CD14-positive monocyte (primary cell): ENCODE measurements at regions not wholly inside any gene's neighbourhood (a gene's known extent, or its start where the extent isn't known, plus 50 kb on each side); places are given as distances from the start of the nearest gene placed in this dataset.

Experiments
- DNase-seq, 3 donors: peaks; one replicate each; pipeline ENCODE4 v3.0.0-alpha.2; 2011 to 2022
- H2AFZ ChIP-seq: 2 replicates; pipeline ENCODE4 v1.6.0; 2012; ENCODE audit warnings: mild to moderate bottlenecking, low read depth, low read length, inconsistent platforms; ENCODE audit not compliant: insufficient read depth, poor library complexity, severe bottlenecking
- H3K27ac ChIP-seq, 2 donors: 1 replicate in 1 of 2; 2 replicates in 1 of 2; pipeline ENCODE4 v1.5.1; 2012 to 2013; ENCODE audit warnings: low read length in 2 of 2, control low read depth in 1 of 2, inconsistent platforms in 1 of 2, low read depth in 1 of 2, mild to moderate bottlenecking in 1 of 2
- H3K27me3 ChIP-seq, 2 donors: one replicate each; pipeline versions ENCODE4 v1.6.0 to v1.6.1; 2011 to 2013; ENCODE audit warnings: low read length in 2 of 2; ENCODE audit not compliant: control insufficient read depth in 2 of 2, insufficient read depth in 2 of 2
- H3K36me3 ChIP-seq, 2 donors: replicated peaks in 1 of 2; 1 replicate in 1 of 2; 2 replicates in 1 of 2; pipeline versions ENCODE4 v1.5.1 to v1.6.1; 2012 to 2013; ENCODE audit warnings: low read length in 2 of 2, control low read depth in 1 of 2, inconsistent platforms in 1 of 2, mild to moderate bottlenecking in 1 of 2; ENCODE audit not compliant: insufficient read depth in 2 of 2, control insufficient read depth in 1 of 2
- H3K4me1 ChIP-seq, 2 donors: 1 replicate in 1 of 2; 2 replicates in 1 of 2; pipeline versions ENCODE4 v1.5.1 to v1.6.1; 2012 to 2013; ENCODE audit warnings: low read length in 2 of 2, control low read depth in 1 of 2, inconsistent platforms in 1 of 2, mild to moderate bottlenecking in 1 of 2, moderate library complexity in 1 of 2; ENCODE audit not compliant: insufficient read depth in 2 of 2, control insufficient read depth in 1 of 2
- H3K4me2 ChIP-seq: replicated peaks from 2 replicates; pipeline ENCODE3; 2012; ENCODE audit warnings: low read length, moderate library complexity, mild to moderate bottlenecking; ENCODE audit not compliant: poor library complexity, severe bottlenecking; ENCODE audit errors: extremely low read depth
- H3K4me3 ChIP-seq, 3 experiments: fragments of 200-600 bp in 1 of 3; sonication (generic) in 1 of 3; replicated peaks in 1 of 3; 1 replicate in 2 of 3; 2 replicates in 1 of 3; pipeline ENCODE4 v1.5.1; 2011 to 2013; ENCODE audit warnings: low read length in 3 of 3, mild to moderate bottlenecking in 3 of 3, control low read depth in 2 of 3, low read depth in 2 of 3, inconsistent platforms in 1 of 3, moderate library complexity in 1 of 3
- H3K79me2 ChIP-seq: 2 replicates; pipeline ENCODE4 v1.6.0; 2012; ENCODE audit warnings: mild to moderate bottlenecking, control low read depth, inconsistent platforms, low read length, moderate library complexity; ENCODE audit not compliant: insufficient read depth
- H3K9ac ChIP-seq: 2 replicates; pipeline ENCODE4 v1.6.0; 2017; ENCODE audit warnings: low read length, mild to moderate bottlenecking; ENCODE audit not compliant: insufficient read depth, poor library complexity, severe bottlenecking
- H3K9me3 ChIP-seq, 2 donors: replicated peaks in 1 of 2; 1 replicate in 1 of 2; 2 replicates in 1 of 2; pipeline versions ENCODE4 v1.5.1 to v1.6.1; 2012 to 2013; ENCODE audit warnings: low read length in 2 of 2, control low read depth in 1 of 2; ENCODE audit not compliant: control insufficient read depth in 1 of 2, insufficient read depth in 1 of 2
- H4K20me1 ChIP-seq: 2 replicates; pipeline ENCODE4 v1.6.0; 2012; ENCODE audit warnings: mild to moderate bottlenecking, low read length, control low read depth, moderate library complexity; ENCODE audit not compliant: insufficient read depth
- H3K27ac Mint-ChIP-seq, 7 donors: one replicate each; pipeline ENCODE4 v1.8.0; 2020; ENCODE audit warnings: mild to moderate bottlenecking in 7 of 7, mixed read lengths in 7 of 7, moderate library complexity in 6 of 7, inconsistent platforms in 2 of 7
- H3K27me3 Mint-ChIP-seq, 3 donors: one replicate each; pipeline ENCODE4 v1.8.0; 2021 to 2022; ENCODE audit warnings: low read depth in 3 of 3, mild to moderate bottlenecking in 3 of 3, mixed read lengths in 3 of 3, moderate library complexity in 3 of 3, inconsistent platforms in 1 of 3
- H3K36me3 Mint-ChIP-seq, 2 donors: one replicate each; pipeline ENCODE4 v1.8.0; 2020; ENCODE audit warnings: mixed read lengths in 2 of 2, inconsistent platforms in 1 of 2, mild to moderate bottlenecking in 1 of 2
- H3K4me1 Mint-ChIP-seq: one replicate; pipeline ENCODE4 v1.8.0; 2020; ENCODE audit warnings: mild to moderate bottlenecking, mixed read lengths
- H3K4me3 Mint-ChIP-seq, 2 donors: one replicate each; pipeline ENCODE4 v1.8.0; 2020; ENCODE audit warnings: mild to moderate bottlenecking in 2 of 2, mixed read lengths in 2 of 2, moderate library complexity in 1 of 2
- H3K9me3 Mint-ChIP-seq, 7 donors: one replicate each; pipeline ENCODE4 v1.8.0; 2020 to 2022; ENCODE audit warnings: mixed read lengths in 7 of 7, mild to moderate bottlenecking in 6 of 7, moderate library complexity in 6 of 7, inconsistent platforms in 2 of 7
- WGBS: methylation state at CpG from one replicate; pipeline ENCODE4 v1.1.5; 2013; ENCODE audit warnings: missing lambda C conversion rate; ENCODE audit not compliant: insufficient coverage; 5-methylcytosine and 5-hydroxymethylcytosine counted together
- intact Hi-C, 2 donors: fragments of 100-400 bp; cut with micrococcal nuclease; formaldehyde crosslinking; loops; one replicate each; pipeline versions ENCODE4 v1.15.0 to v1.15.1; 2023
- TF ChIP-seq, protein P1 (sequence below): fragments of 200-600 bp; IDR thresholded peaks from one replicate; pipeline ENCODE4 v1.8.0; 2022; ENCODE audit warnings: antibody characterized with exemption, mild to moderate bottlenecking

DNA sequence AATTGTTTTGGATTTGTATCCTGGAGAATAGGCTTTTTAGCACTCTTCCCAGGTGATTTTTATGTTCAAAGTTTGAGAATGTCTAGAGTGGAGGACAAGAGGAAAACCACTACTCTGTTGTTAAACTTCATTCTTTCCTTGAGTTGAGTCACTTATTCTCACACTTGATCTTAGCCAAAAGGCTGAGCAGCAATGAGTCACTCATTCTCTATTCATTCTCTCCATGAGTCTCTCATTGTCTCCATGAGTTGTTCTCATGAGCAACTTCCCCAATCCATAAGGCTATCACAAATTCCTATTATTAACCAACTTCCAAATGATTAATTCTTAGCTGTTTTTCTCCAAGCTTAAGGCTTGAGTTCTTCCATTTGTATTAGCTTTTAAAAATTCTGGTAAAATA, 1393.3 kb downstream of the CDH8 start:
- TF ChIP-seq, protein P1, sequence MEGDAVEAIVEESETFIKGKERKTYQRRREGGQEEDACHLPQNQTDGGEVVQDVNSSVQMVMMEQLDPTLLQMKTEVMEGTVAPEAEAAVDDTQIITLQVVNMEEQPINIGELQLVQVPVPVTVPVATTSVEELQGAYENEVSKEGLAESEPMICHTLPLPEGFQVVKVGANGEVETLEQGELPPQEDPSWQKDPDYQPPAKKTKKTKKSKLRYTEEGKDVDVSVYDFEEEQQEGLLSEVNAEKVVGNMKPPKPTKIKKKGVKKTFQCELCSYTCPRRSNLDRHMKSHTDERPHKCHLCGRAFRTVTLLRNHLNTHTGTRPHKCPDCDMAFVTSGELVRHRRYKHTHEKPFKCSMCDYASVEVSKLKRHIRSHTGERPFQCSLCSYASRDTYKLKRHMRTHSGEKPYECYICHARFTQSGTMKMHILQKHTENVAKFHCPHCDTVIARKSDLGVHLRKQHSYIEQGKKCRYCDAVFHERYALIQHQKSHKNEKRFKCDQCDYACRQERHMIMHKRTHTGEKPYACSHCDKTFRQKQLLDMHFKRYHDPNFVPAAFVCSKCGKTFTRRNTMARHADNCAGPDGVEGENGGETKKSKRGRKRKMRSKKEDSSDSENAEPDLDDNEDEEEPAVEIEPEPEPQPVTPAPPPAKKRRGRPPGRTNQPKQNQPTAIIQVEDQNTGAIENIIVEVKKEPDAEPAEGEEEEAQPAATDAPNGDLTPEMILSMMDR = no peak
- H3K27me3 ChIP-seq = no peaks in the 10 kb centered on the region
- peaks cover 1 to 10% (median 4%) of the 10 kb centered on the region in 7 donors for H3K9me3 Mint-ChIP-seq

DNA sequence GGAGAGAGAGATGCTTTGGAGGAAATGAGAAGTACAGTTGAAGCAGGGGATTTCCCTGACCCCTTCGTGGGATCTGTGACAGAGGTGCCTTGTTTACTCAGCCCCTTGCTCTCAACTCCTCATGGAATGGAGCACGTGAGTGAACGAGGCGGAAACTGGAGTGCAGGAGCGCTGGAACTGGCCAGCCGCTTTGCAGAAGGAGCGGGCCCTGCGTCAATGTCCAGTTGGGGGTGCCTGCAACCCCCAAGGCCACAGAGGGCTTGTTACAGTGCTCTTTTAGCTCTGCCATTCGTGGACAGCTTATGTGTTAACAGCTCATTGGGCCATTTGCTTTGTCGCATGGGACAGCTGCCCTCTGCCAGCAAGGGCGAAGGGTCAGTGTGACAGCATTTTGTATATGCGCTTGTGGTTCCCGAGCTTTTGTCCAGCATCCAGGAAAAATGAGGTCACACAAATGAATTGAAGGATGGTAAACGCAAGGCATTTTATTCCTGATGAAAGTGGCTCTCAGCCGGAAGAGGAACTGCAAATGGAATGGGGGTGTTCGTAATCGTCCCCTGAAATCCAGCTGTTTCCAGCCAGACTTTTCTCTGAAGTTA, 1395.1 kb downstream of the CDH8 start:
- no peaks in the 10 kb centered on the region for H3K27me3 Mint-ChIP-seq

More for the DNA sequence above, 1393.3 kb downstream of the CDH8 start:
- Histone ChIP-seq H3K4me2 (no peak overlapping the region), H3K4me1 (no peaks in the 10 kb centered on the region), H4K20me1 (no peaks in the 10 kb centered on the region), H3K4me3 (no peak overlapping the region), H2AFZ (no peak overlapping the region), H3K9me3 (peaks cover 0 to 10% of the 10 kb centered on the region in 2 donors), H3K27ac (no peak overlapping the region), H3K9ac (no peak overlapping the region), H3K36me3 (no peaks in the 10 kb centered on the region), H3K79me2 (no peaks in the 10 kb centered on the region)
- no peaks in the 10 kb centered on the region for H3K36me3 Mint-ChIP-seq
- no peaks in the 10 kb centered on the region for H3K27me3 Mint-ChIP-seq
- intact Hi-C loops = no loop called here
- H3K4me3 Mint-ChIP-seq = no peak overlapping the region
- no peak for DNase-seq
- H3K4me1 Mint-ChIP-seq = no peaks in the 10 kb centered on the region
- no peak overlapping the region for H3K27ac Mint-ChIP-seq

More for the DNA sequence above, 1395.1 kb downstream of the CDH8 start:
- Mint-ChIP-seq H3K36me3 (no peaks in the 10 kb centered on the region), H3K27ac (no peak overlapping the region), H3K9me3 (peaks cover 1 to 13% (median 4%) of the 10 kb centered on the region in 7 donors), H3K4me3 (no peak overlapping the region), H3K4me1 (no peaks in the 10 kb centered on the region)
- no peak overlapping the region for H3K4me3 ChIP-seq
- H4K20me1 ChIP-seq = no peaks in the 10 kb centered on the region
- H3K9ac ChIP-seq = no peak overlapping the region
- 84% methylated on average over 16 of the region's 17 CpGs for WGBS
- TF ChIP-seq, protein P1 = no peak
- no peak for DNase-seq
- peaks cover 0 to 10% of the 10 kb centered on the region in 2 donors for H3K9me3 ChIP-seq
- no peaks in the 10 kb centered on the region for H3K79me2 ChIP-seq
- intact Hi-C loops = no loop called here
- no peaks in the 10 kb centered on the region for H3K27me3 ChIP-seq
- no peak overlapping the region for H3K27ac ChIP-seq
- H3K4me2 ChIP-seq = no peak overlapping the region
- no peaks in the 10 kb centered on the region for H3K4me1 ChIP-seq
- no peak overlapping the region for H2AFZ ChIP-seq
- H3K36me3 ChIP-seq = no peaks in the 10 kb centered on the region
